ENCODE measurements at regions not wholly inside any gene's neighbourhood (a gene's known extent, or its start where the extent isn't known, plus 50 kb on each side); places are given as distances from the start of the nearest gene placed in this dataset.

DNA sequence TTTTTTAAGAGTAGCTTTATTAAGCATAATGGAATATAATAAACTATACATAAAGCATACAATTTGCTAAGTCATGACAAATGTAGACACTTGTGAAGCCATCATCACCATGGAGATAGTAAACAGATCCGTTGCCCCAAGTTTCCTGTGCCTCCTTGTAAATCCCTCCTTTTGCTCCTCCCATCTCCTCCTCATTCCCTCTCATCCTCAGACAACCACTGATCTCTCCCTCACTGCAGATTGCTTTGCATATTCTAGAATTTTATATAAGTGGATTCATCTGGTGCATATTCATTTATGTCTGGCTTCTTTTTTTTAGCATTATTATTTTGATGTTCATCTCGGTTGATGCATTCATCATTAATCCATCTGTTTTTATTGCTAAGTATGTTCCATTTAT, 67.0 kb downstream of the CYTL1 start:
- TF ChIP-seq CTCF (IDR thresholded peaks at IDR 0.05) (no peak), EZH2 (IDR thresholded peaks at IDR 0.05; ENCODE audit: borderline replicate concordance, insufficient read depth, low read depth, low read length, poor library complexity, severe bottlenecking) (no peak)

All from B cell (primary cell).